Peyer's patch (tissue), 4 donors: ENCODE measurements at regions not wholly inside any gene's neighbourhood (a gene's known extent, or its start where the extent isn't known, plus 50 kb on each side); places are given as distances from the start of the nearest gene placed in this dataset.
"Not testable (repeated sequence)": the region's sequence is repeated elsewhere in the genome, so short reads cannot be mapped to it uniquely, and the experiment has no call there.

Experiments
- DNase-seq, 3 donors: peaks; one replicate each; pipeline ENCODE4 v3.0.0-alpha.2; 2017 to 2019
- H3K27ac ChIP-seq, 4 donors: fragments of 200-600 bp; sonication (generic); one replicate each; pipeline ENCODE4 v1.5.1; 2016 to 2019
- H3K27me3 ChIP-seq, 2 donors: fragments of 200-600 bp; sonication (generic); one replicate each; pipeline ENCODE4 v1.5.1; 2019
- H3K36me3 ChIP-seq, 3 donors: fragments of 200-600 bp; sonication (generic); one replicate each; pipeline ENCODE4 v1.5.1; 2016 to 2019
- H3K4me1 ChIP-seq, 4 donors: fragments of 200-600 bp; sonication (generic); one replicate each; pipeline ENCODE4 v1.5.1; 2016 to 2019
- H3K4me3 ChIP-seq, 4 donors: fragments of 200-600 bp; sonication (generic); 1 replicate in 3 of 4; 2 replicates in 1 of 4; pipeline ENCODE4 v1.5.1; 2016 to 2019; ENCODE audit warnings: mild to moderate bottlenecking in 1 of 4
- H3K9me3 ChIP-seq, 4 donors: fragments of 200-600 bp; sonication (generic); one replicate each; pipeline ENCODE4 v1.5.1; 2016 to 2019; ENCODE audit warnings: mild to moderate bottlenecking in 1 of 4
- CTCF ChIP-seq, 6 experiments: fragments of 450-650 bp in 4 of 6; fragments of 200-600 bp in 2 of 6; sonication (generic) in 1 of 6; IDR thresholded peaks; one replicate each; pipeline ENCODE4 v1.5.1; 2017 to 2019; ENCODE audit warnings: antibody characterized with exemption in 6 of 6, mild to moderate bottlenecking in 3 of 6, moderate library complexity in 1 of 6
- POLR2A ChIP-seq, 2 donors: fragments of 450-650 bp; IDR thresholded peaks; one replicate each; pipeline ENCODE4 v1.5.1; 2017; ENCODE audit warnings: antibody characterized with exemption in 2 of 2, mild to moderate bottlenecking in 2 of 2, moderate library complexity in 2 of 2

DNA sequence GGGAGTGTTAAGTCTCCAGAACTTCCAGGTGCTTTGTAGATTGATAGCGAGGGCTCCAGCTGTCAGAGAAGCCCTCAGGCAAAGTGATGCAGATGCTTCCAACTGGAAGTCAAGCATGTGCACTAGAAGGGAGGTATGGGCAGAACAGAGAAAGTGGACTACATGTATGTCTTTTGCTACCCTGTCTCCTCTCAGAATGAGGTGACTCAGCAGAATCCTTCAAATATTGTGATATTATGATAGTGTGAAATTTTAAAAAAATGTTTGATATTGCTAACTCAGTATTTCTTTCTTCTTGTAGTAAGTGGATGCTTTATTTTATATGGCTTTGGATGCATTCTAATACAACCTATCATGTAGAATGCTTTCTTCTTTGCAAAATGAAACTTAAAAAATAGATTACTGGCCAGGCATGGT, 138.9 kb upstream of the SVIL start:
- Histone ChIP-seq H3K4me3 (no peak overlapping the region), H3K36me3 (no peaks in the 10 kb centered on the region), H3K27ac (peak overlapping the region in 1 of 4 donors; percentile 52), H3K27me3 (no peaks in the 10 kb centered on the region), H3K9me3 (no peaks in the 10 kb centered on the region), H3K4me1 (no peaks in the 10 kb centered on the region)
- no peak for DNase-seq
- no peak for TF ChIP-seq POLR2A (IDR thresholded peaks at IDR 0.05)
- no peak for TF ChIP-seq CTCF (IDR thresholded peaks at IDR 0.05)

GRCh38 chr10:29772403-29772802, 137.6 kb upstream of the SVIL start:
- DNase-seq = no peak
- H3K9me3 ChIP-seq = no peaks in the 10 kb centered on the region
- peak overlapping the region in 1 of 4 donors; percentile 52 for H3K27ac ChIP-seq
- no peaks in the 10 kb centered on the region for H3K36me3 ChIP-seq
- H3K4me3 ChIP-seq = no peak overlapping the region
- no peaks in the 10 kb centered on the region for H3K4me1 ChIP-seq
- TF ChIP-seq POLR2A (IDR thresholded peaks at IDR 0.05) (no peak), CTCF (IDR thresholded peaks at IDR 0.05) (no peak)
- H3K27me3 ChIP-seq = no peaks in the 10 kb centered on the region

- Histone ChIP-seq H3K4me3 (no peak overlapping the region), H3K27ac (no peak overlapping the region), H3K9me3 (no peaks in the 10 kb centered on the region), H3K36me3 (no peaks in the 10 kb centered on the region), H3K27me3 (no peaks in the 10 kb centered on the region), H3K4me1 (no peaks in the 10 kb centered on the region)
- no peak for DNase-seq
- TF ChIP-seq POLR2A (IDR thresholded peaks at IDR 0.05) (no peak), CTCF (IDR thresholded peaks at IDR 0.05) (no peak)
These were observed 136.6 kb upstream of the SVIL start for GRCh38 chr10:29771376-29771775.

GRCh38 chr10:29769277-29769676, 134.5 kb upstream of the SVIL start:
- not testable (repeated sequence) for H3K9me3 ChIP-seq, H3K36me3 ChIP-seq, DNase-seq, H3K27me3 ChIP-seq, H3K4me3 ChIP-seq, H3K4me1 ChIP-seq, H3K27ac ChIP-seq

DNA sequence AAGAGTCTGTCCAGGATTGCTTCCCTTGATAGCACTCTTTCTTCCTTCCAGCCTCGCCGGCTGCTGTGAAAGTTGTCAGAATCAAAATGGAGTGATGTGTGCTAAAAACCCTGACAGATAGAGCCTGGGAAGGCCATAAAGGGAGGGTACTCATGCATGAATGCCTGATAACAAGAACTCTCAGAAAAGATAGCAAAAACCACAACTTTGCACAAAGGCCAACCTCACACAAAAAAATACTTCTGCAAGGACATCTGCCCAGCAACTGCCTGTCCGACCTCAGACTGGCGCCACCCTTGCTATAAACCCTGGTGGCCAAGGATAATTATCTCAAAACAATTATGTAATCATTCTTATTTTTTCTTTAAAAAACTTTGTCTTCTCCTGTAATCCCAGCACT, 133.2 kb upstream of the SVIL start:
- Histone ChIP-seq H3K27ac (no peak overlapping the region), H3K27me3 (no peaks in the 10 kb centered on the region), H3K4me1 (no peaks in the 10 kb centered on the region), H3K36me3 (no peaks in the 10 kb centered on the region), H3K9me3 (no peaks in the 10 kb centered on the region), H3K4me3 (no peak overlapping the region)
- TF ChIP-seq CTCF (IDR thresholded peaks at IDR 0.05) = no peak
- TF ChIP-seq POLR2A (IDR thresholded peaks at IDR 0.05) = no peak
- DNase-seq = no peak

- no peak overlapping the region for H3K4me3 ChIP-seq
- no peak for TF ChIP-seq CTCF (IDR thresholded peaks at IDR 0.05)
- H3K27me3 ChIP-seq = no peaks in the 10 kb centered on the region
- H3K36me3 ChIP-seq = no peaks in the 10 kb centered on the region
- DNase-seq = no peak
- H3K9me3 ChIP-seq = no peaks in the 10 kb centered on the region
- peak overlapping the region in 1 of 4 donors; percentile 36 for H3K27ac ChIP-seq
- no peaks in the 10 kb centered on the region for H3K4me1 ChIP-seq
These were observed 132.0 kb upstream of the SVIL start for GRCh38 chr10:29766753-29767152.
